ENCODE measurements at regions not wholly inside any gene's neighbourhood (a gene's known extent, or its start where the extent isn't known, plus 50 kb on each side); places are given as distances from the start of the nearest gene placed in this dataset.

GRCh38 chr1:234706199-234706598 is 96.2 kb upstream of the IRF2BP2 start:
- TF ChIP-seq, protein P1, sequence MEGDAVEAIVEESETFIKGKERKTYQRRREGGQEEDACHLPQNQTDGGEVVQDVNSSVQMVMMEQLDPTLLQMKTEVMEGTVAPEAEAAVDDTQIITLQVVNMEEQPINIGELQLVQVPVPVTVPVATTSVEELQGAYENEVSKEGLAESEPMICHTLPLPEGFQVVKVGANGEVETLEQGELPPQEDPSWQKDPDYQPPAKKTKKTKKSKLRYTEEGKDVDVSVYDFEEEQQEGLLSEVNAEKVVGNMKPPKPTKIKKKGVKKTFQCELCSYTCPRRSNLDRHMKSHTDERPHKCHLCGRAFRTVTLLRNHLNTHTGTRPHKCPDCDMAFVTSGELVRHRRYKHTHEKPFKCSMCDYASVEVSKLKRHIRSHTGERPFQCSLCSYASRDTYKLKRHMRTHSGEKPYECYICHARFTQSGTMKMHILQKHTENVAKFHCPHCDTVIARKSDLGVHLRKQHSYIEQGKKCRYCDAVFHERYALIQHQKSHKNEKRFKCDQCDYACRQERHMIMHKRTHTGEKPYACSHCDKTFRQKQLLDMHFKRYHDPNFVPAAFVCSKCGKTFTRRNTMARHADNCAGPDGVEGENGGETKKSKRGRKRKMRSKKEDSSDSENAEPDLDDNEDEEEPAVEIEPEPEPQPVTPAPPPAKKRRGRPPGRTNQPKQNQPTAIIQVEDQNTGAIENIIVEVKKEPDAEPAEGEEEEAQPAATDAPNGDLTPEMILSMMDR (conservative IDR thresholded peaks at IDR 0.05; ENCODE audit: low read length) = no peak
- TF ChIP-seq EZH2phosphoT487 (IDR thresholded peaks at IDR 0.05; ENCODE audit: borderline replicate concordance, low read depth, low read length) = no peak

Measured in OCI-LY7 (cell line).